Loucy (cell line): ENCODE measurements at regions not wholly inside any gene's neighbourhood (a gene's known extent, or its start where the extent isn't known, plus 50 kb on each side); places are given as distances from the start of the nearest gene placed in this dataset.

Experiments used
- H2AFZ ChIP-seq: fragments of 200-600 bp; sonication (generic); 2 replicates; pipeline ENCODE4 v1.6.0; 2016; ENCODE audit warnings: antibody characterized with exemption, mild to moderate bottlenecking, low read length, moderate library complexity
- H3F3A ChIP-seq: fragments of 200-600 bp; 2 replicates; pipeline ENCODE4 v1.6.0; 2016; ENCODE audit warnings: antibody characterized with exemption, low read depth, mild to moderate bottlenecking
- H3K27me3 ChIP-seq: fragments of 200-600 bp; sonication (generic); 2 replicates; pipeline ENCODE4 v1.6.1; 2014; ENCODE audit warnings: low read length, mild to moderate bottlenecking; ENCODE audit not compliant: insufficient read depth, poor library complexity, severe bottlenecking
- H3K36me3 ChIP-seq: fragments of 200-600 bp; sonication (generic); 2 replicates; pipeline ENCODE4 v1.6.1; 2016; ENCODE audit warnings: low read length; ENCODE audit not compliant: insufficient read depth
- H3K4me1 ChIP-seq: fragments of 200-600 bp; sonication (generic); 2 replicates; pipeline ENCODE4 v1.5.1; 2014; ENCODE audit warnings: low read length, mild to moderate bottlenecking; ENCODE audit not compliant: insufficient read depth, poor library complexity, severe bottlenecking
- H3K4me2 ChIP-seq: fragments of 200-600 bp; sonication (generic); 2 replicates; pipeline ENCODE4 v1.6.0; 2014; ENCODE audit warnings: antibody characterized with exemption, low read length, low read depth, mild to moderate bottlenecking; ENCODE audit not compliant: poor library complexity, severe bottlenecking
- H3K4me3 ChIP-seq: fragments of 200-600 bp; sonication (generic); 2 replicates; pipeline ENCODE4 v1.5.1; 2014; ENCODE audit warnings: low read length, mild to moderate bottlenecking, mixed read lengths; ENCODE audit not compliant: poor library complexity, severe bottlenecking
- H3K79me2 ChIP-seq: fragments of 200-600 bp; sonication (generic); 2 replicates; pipeline ENCODE4 v1.6.1; 2014; ENCODE audit warnings: low read length; ENCODE audit not compliant: insufficient read depth
- H3K9ac ChIP-seq: fragments of 200-600 bp; sonication (generic); 2 replicates; pipeline ENCODE4 v1.6.0; 2014; ENCODE audit warnings: mild to moderate bottlenecking, low read depth, low read length, moderate library complexity; ENCODE audit not compliant: poor library complexity, severe bottlenecking
- H3K9me2 ChIP-seq: fragments of 200-600 bp; sonication (generic); replicated peaks from 2 replicates; pipeline ENCODE4 v1.6.1; 2016; ENCODE audit warnings: low read depth, low read length, mixed read lengths
- H3K9me3 ChIP-seq: fragments of 200-600 bp; sonication (generic); 2 replicates; pipeline ENCODE4 v1.6.1; 2014; ENCODE audit warnings: mild to moderate bottlenecking, antibody characterized with exemption, low read length, low read depth; ENCODE audit not compliant: insufficient read depth
- H4K20me1 ChIP-seq: fragments of 200-600 bp; sonication (generic); 2 replicates; pipeline ENCODE4 v1.6.0; 2014; ENCODE audit warnings: antibody characterized with exemption, low read length, mild to moderate bottlenecking; ENCODE audit not compliant: insufficient read depth, poor library complexity, severe bottlenecking
- CTCF ChIP-seq: fragments of 200-600 bp; sonication (generic); conservative IDR thresholded peaks from 2 replicates; pipeline ENCODE4 v1.5.1; 2014; ENCODE audit warnings: mild to moderate bottlenecking, antibody characterized with exemption, low read length
- EZH2phosphoT487 ChIP-seq: fragments of 200-600 bp; IDR thresholded peaks from 2 replicates; pipeline ENCODE4 v1.6.1; 2018; ENCODE audit warnings: antibody characterized with exemption, mild to moderate bottlenecking, moderate library complexity, borderline replicate concordance

- Histone ChIP-seq H3K9me2 (no peaks in the 10 kb centered on the region), H3K79me2 (no peaks in the 10 kb centered on the region), H3K36me3 (no peaks in the 10 kb centered on the region), H3K27me3 (no peaks in the 10 kb centered on the region), H3K4me3 (peak overlapping the region; percentile 32), H3F3A (peaks cover 20% of the 10 kb centered on the region; the same call in 1 of the 2 replicates), H4K20me1 (no peaks in the 10 kb centered on the region), H2AFZ (no peak overlapping the region), H3K9ac (peak overlapping the region; percentile 39), H3K9me3 (no peaks in the 10 kb centered on the region), H3K4me1 (peaks cover 35% of the 10 kb centered on the region), H3K4me2 (peak overlapping the region; percentile 61)
- TF ChIP-seq CTCF (no peak), EZH2phosphoT487 (no peak)
Observed at GRCh38 chr6:147868427-147869190, 360.1 kb downstream of the SAMD5 start.

- TF ChIP-seq EZH2phosphoT487 (no peak), CTCF (no peak)
- no peak overlapping the region for H2AFZ ChIP-seq
- no peaks in the 10 kb centered on the region for H3K79me2 ChIP-seq
- H3K9me3 ChIP-seq, result no peaks in the 10 kb centered on the region
- no peaks in the 10 kb centered on the region for H4K20me1 ChIP-seq
- no peak overlapping the region for H3K9ac ChIP-seq
- peak overlapping the region; percentile 61 for H3K4me2 ChIP-seq
- H3K4me1 ChIP-seq, result peaks cover 35% of the 10 kb centered on the region
- no peaks in the 10 kb centered on the region for H3K27me3 ChIP-seq
- no peaks in the 10 kb centered on the region for H3K9me2 ChIP-seq
- H3K36me3 ChIP-seq, result no peaks in the 10 kb centered on the region
- peaks cover 20% of the 10 kb centered on the region; the same call in 1 of the 2 replicates for H3F3A ChIP-seq
- H3K4me3 ChIP-seq, result peak overlapping the region; percentile 32
Observed at GRCh38 chr6:147869201-147869600, 360.7 kb downstream of the SAMD5 start.

GRCh38 chr6:147869869-147870268 is 361.4 kb downstream of the SAMD5 start:
- TF ChIP-seq CTCF, result no peak
- TF ChIP-seq EZH2phosphoT487, result no peak

More at GRCh38 chr6:147869869-147870268, 361.4 kb downstream of the SAMD5 start:
- Histone ChIP-seq H3F3A (peaks cover 20% of the 10 kb centered on the region; the same call in 1 of the 2 replicates), H2AFZ (no peak overlapping the region), H3K9ac (no peak overlapping the region), H3K27me3 (no peaks in the 10 kb centered on the region), H3K4me3 (no peak overlapping the region), H3K36me3 (no peaks in the 10 kb centered on the region), H3K4me1 (peaks cover 35% of the 10 kb centered on the region), H3K9me2 (no peaks in the 10 kb centered on the region), H3K9me3 (no peaks in the 10 kb centered on the region), H3K4me2 (no peak overlapping the region), H4K20me1 (no peaks in the 10 kb centered on the region), H3K79me2 (no peaks in the 10 kb centered on the region)
